ENCODE measurements at regions not wholly inside any gene's neighbourhood (a gene's known extent, or its start where the extent isn't known, plus 50 kb on each side); places are given as distances from the start of the nearest gene placed in this dataset.
"Not testable (repeated sequence)": the region's sequence is repeated elsewhere in the genome, so short reads cannot be mapped to it uniquely, and the experiment has no call there.

DNA sequence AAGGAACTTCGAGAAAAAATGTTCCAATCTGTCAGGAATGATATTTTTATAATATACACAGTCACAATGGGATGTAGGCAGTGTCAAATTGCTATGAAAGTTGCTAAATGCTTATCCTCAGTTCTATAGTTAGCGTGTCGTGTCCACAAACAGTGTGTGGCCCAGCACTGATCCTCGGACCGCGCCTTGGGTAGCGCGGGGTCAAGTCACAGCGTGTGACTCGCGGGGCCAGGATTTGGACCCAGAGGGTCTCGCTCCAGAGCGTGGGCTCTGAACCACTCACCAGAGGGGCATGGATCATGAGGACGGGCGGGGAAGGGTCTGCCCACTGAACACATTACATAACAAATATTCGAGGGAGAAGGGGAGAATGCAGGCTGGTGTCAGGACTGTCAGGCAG is 171.8 kb downstream of the C9orf50 start:
- Mint-ChIP-seq H3K9me3 (no peaks in the 10 kb centered on the region), H3K27me3 (ENCODE audit: low read depth) (no peaks in the 10 kb centered on the region), H3K4me3 (no peak overlapping the region), H3K36me3 (ENCODE audit: low read depth) (no peaks in the 10 kb centered on the region), H3K4me1 (peaks cover 38% of the 10 kb centered on the region), H3K27ac (ENCODE audit: unreplicated experiment) (no peak overlapping the region)
- DNase-seq (ENCODE audit: low read depth, low spot score), result no peak
- TF ChIP-seq, protein P1, sequence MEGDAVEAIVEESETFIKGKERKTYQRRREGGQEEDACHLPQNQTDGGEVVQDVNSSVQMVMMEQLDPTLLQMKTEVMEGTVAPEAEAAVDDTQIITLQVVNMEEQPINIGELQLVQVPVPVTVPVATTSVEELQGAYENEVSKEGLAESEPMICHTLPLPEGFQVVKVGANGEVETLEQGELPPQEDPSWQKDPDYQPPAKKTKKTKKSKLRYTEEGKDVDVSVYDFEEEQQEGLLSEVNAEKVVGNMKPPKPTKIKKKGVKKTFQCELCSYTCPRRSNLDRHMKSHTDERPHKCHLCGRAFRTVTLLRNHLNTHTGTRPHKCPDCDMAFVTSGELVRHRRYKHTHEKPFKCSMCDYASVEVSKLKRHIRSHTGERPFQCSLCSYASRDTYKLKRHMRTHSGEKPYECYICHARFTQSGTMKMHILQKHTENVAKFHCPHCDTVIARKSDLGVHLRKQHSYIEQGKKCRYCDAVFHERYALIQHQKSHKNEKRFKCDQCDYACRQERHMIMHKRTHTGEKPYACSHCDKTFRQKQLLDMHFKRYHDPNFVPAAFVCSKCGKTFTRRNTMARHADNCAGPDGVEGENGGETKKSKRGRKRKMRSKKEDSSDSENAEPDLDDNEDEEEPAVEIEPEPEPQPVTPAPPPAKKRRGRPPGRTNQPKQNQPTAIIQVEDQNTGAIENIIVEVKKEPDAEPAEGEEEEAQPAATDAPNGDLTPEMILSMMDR (conservative IDR thresholded peaks at IDR 0.05), result no peak

- Mint-ChIP-seq H3K9me3 (no peaks in the 10 kb centered on the region), H3K27ac (ENCODE audit: unreplicated experiment) (no peak overlapping the region), H3K4me1 (peaks cover 36% of the 10 kb centered on the region), H3K36me3 (ENCODE audit: low read depth) (no peaks in the 10 kb centered on the region), H3K27me3 (ENCODE audit: low read depth) (peaks cover 8% of the 10 kb centered on the region), H3K4me3 (no peak overlapping the region)
- TF ChIP-seq, protein P1 (conservative IDR thresholded peaks at IDR 0.05), result no peak
- no peak for DNase-seq (ENCODE audit: low read depth, low spot score)
These were observed 173.9 kb downstream of the C9orf50 start for GRCh38 chr9:129446828-129447550.

DNA sequence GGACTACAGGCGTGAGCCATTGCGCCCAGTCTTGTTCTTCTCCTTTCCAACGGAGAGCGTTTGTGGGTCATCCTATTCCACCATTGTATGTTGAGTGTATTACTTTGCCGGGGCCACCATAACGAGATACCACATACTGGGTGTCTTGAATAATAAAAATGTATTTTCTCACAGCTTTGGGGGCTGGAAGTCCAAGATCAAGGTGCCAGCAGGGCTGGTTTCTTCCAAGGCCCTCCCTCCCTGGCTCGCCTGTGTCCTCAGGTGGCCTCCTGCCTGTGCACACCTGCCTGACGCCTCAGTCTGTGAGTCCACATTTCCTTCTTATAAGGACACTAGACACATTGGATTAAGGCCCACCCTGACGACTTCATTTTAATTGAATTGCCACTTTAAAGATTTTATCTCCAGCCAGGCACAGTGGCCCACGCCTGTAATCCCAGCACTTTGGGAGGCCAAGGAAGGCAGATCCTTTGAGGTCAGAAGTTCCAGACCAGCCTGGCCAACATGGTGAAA is 175.1 kb downstream of the C9orf50 start:
- Mint-ChIP-seq H3K27me3 (ENCODE audit: low read depth) (peaks cover 15% of the 10 kb centered on the region), H3K4me3 (no peak overlapping the region), H3K4me1 (peaks cover 27% of the 10 kb centered on the region), H3K9me3 (no peaks in the 10 kb centered on the region), H3K27ac (ENCODE audit: unreplicated experiment) (no peak overlapping the region), H3K36me3 (ENCODE audit: low read depth) (no peaks in the 10 kb centered on the region)
- no peak for DNase-seq (ENCODE audit: low read depth, low spot score)
- TF ChIP-seq, protein P1 (conservative IDR thresholded peaks at IDR 0.05), result no peak

DNA sequence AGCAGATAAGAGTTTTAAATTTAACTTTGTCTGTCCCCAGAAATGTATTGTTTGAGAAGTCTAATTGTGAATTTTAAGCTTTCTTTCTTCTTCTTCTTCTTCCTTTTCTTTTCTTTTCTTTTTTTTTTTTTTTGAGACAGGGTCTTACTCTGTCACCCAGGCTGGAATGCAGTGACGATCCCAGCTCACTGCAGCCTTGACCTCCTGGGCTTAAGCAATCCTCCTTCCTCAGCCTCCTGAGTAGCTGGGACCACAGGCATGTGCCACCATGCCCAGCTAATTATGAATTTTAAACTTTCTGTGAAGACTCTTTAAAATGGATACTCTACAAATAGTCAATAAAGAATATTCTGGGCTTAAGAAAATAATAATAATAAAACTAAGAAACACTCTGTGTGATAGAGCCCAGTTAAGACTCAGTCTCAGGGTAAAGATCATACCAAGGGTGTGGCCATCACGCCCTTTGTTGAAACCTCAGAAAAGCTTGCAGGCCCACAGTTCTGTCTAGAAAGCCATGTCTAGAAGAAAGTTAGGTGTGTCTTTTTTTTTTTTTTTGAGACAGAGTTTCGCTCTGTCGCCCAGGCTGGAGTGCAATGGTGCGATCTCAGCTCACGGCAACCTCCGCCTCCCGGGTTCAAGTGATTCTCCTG is 177.3 kb downstream of the C9orf50 start:
- Mint-ChIP-seq H3K4me1 (peaks cover 23% of the 10 kb centered on the region), H3K27me3 (ENCODE audit: low read depth) (peaks cover 30% of the 10 kb centered on the region)
- not testable (repeated sequence) for H3K27ac Mint-ChIP-seq (ENCODE audit: unreplicated experiment); H3K9me3 Mint-ChIP-seq; H3K36me3 Mint-ChIP-seq (ENCODE audit: low read depth); H3K4me3 Mint-ChIP-seq; DNase-seq (ENCODE audit: low read depth, low spot score)

DNA sequence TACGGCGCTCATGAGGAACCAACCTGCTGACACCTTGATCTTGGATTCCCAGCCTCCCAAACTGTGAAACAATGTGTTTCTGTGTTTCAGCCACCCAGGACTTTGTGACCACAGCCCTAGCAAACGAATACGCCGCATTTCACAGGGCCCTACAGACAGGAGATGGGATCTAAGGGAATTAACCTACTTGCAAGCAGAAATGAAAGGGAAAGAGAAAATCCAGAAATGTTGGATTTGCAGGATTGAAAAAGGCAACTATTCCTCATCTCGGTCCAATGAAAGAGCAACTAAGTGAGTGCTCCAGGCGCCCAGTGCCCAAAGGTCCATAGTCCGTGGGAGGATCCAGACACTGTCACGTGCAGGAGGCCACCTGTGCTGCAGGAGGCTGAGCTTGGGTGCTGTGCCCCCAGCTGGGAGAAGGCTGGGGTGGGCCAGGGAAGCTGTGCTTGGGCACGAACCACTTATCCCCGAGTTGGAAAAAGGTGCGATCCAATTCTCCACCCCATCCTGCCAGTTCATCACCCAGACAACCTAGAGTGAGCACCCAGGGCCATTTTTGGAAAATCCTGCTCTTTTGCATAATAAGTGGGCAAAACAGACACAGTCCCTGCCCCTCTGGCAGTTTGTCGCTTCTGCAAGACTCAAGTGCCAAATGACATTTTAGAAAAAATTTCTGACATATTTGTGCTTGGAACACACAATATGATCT is 177.9 kb downstream of the C9orf50 start:
- Mint-ChIP-seq H3K9me3 (no peaks in the 10 kb centered on the region), H3K27me3 (ENCODE audit: low read depth) (peaks cover 37% of the 10 kb centered on the region), H3K4me3 (no peak overlapping the region), H3K27ac (ENCODE audit: unreplicated experiment) (no peak overlapping the region), H3K36me3 (ENCODE audit: low read depth) (no peaks in the 10 kb centered on the region), H3K4me1 (peaks cover 30% of the 10 kb centered on the region)
- TF ChIP-seq, protein P1 (conservative IDR thresholded peaks at IDR 0.05), result no peak
- no peak for DNase-seq (ENCODE audit: low read depth, low spot score)
